Activated CD4-positive, CD25-positive, alpha-beta regulatory T cell treated with anti-CD3 and anti-CD28 coated beads, Interleukin-2, amount 50 U/mL, for 24 hours (primary cell): ENCODE measurements at regions not wholly inside any gene's neighbourhood (a gene's known extent, or its start where the extent isn't known, plus 50 kb on each side); places are given as distances from the start of the nearest gene placed in this dataset.
"Not testable (repeated sequence)": the region's sequence is repeated elsewhere in the genome, so short reads cannot be mapped to it uniquely, and the experiment has no call there.

Experiments
- ATAC-seq, 2 donors: fragments of 150-1000 bp; cut with Tn5 transposase; one replicate each; pipeline ENCODE4 v1.10.0; 2021; ENCODE audit warnings: mild to moderate bottlenecking in 1 of 2, moderate library complexity in 1 of 2

DNA sequence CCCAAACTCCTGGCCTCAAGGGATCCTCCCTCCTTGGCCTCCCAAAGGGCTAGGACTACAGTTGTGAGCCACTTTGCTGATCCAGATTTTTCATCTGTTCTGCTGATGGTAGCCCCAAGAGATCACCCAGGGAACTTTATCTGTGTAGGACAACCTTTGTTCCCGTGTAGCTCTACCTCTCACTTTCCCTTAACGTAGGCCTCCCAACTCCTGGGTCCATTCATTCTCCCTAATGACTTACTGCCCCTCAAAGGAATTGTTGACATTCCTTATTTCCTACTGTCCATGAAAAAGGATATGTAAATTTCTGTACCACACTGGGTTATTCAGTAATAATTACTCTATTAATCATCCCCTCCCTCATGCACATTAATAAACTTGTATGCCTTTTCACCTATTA lies 51.0 kb upstream of the PHF24 start:
- no peak for ATAC-seq

DNA sequence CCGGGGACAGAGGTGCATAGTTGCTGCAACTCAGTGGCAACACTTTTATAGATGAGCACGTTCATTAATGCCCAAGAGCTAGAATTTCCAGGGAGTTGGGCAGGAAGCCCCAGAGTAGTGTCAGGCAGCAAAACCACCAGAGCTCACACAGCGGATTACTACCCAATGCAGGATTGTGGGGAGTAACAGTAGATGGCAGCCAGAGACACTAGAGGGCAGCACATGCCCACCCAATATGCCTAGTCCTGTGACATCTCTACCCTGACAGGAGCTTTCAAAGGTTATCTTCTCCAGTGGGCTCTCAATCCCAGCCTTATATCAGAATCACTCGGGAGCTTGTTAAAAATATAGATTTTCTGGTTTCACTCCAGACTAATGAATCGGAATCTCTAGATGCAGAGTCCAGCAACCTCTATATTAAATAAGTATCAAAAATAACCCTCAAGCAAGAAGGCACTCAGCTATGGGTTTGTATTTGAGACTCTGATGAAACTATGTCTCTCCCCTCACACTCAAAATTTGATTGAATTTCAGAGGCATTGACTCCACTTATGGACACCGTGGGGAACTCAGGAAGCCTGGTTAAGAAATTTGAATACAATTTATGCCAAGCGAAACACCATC lies 58.4 kb upstream of the PHF24 start:
- peak; percentile 97 to 100 for ATAC-seq

DNA sequence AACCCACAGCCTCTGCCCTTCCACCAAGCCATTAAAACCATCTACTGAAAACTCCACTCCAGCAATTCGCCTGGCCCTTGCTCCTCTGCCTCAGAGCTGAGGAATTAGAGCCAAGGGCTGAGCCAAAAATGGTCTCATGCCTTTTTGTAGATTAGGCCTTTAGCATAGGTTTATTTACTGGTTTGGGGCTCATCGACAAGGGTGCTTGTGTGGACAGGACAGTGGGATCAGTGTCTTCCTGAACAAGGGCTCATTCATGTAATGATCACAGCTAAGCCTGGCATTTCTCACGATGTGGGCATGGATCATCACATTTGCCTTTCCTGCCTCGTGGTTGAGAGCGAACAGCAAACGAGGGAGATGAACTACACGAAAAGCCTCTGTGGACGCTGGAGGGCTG lies 59.2 kb upstream of the PHF24 start:
- no peak for ATAC-seq

DNA sequence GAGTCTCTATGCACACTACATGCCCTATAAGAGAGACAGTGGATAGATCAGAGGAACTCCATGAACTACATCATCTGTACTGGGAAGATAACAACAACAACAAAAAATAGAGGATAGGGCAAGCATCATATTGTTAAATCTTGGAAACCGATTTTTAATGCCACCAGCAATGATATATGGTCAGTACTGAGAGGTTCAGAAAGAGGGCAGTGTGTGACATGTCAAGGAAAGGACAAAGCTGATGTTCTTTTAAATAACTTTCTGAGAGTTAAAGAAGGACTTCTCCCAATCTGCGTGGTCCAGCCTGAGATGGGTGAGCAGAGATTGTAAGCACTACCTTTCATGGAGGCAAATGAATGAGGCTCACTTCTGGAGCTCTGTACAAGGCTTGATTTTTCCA lies 62.0 kb upstream of the PHF24 start:
- ATAC-seq, result no peak

DNA sequence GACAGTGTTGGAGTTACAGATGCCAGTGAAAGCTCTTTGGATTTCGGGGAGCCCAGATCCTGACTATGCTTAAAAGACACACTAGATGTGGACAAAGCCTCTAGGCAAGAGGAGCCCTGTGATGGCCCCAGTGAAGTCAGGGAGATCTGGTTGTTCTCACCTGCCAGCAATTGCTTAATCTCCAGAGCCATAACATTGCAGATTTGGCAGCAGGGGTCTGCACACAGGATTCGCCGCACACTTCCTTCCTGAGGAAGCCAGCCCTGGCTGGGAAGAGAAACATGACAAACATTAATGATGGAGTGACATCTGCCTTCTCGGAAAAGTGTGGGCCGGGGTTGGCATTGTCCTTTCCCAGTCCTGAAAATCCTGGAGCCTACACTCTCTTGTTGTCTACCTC lies 65.2 kb upstream of the PHF24 start:
- no peak for ATAC-seq

DNA sequence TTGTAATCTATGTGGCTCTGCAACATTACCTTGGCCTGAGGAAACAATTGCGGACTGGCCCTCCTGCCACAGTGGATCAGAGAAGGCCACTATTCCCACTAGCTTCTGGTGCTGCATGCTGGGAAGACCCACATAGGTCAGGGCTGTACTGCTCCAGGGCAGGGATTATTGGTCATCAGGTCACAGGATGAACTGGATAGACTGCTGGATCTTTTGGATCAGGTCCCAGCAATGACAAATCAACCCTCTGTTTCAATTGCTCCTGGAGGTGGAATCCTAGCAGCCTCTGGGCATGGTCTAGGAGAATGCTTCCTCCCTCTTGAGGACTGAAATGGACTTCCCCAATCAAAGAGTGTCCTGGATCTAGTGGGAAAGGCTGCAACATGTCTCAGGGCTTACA lies 66.7 kb upstream of the PHF24 start:
- no peak for ATAC-seq

DNA sequence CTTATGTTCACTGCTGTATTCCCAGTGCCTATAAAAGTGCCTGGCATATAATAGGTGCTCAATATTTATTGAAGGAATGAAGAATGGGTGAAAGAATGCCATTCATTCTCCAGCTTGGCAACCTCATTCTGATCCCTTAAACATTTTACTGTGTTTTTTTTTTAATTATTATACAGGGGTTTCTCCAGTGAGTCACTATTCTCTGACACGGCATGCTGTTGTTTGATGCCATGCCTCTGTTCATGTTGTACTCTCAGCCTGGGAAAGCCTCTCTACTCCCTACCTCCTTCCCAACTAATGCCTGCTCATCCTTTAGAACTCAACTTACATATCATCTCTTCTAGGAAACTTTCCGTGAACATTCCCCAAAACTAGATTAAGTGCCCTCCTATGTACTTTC lies 70.2 kb upstream of the PHF24 start:
- no peak for ATAC-seq

DNA sequence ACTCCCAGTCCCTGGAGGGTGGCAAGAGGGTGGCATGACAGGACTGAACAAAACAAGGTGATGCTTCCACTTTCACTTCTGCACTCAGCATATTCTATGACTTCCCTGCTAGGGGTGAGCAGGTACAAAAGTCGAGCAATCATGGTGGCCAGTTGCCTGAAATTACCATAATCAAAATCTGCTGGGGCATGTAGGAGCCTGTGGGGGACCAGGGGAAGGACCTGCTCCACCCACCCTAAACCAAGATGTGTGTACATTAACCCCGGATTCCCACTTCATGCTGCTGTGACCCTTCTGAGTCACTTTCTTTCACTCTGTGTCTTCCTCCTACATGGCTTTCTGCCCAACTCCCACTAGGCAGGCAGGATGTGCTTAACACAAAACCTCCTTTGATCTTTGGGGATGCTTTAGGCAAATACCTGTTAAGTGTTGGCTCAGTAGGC lies 73.3 kb upstream of the PHF24 start:
- ATAC-seq, result peak; percentile 17 to 63

DNA sequence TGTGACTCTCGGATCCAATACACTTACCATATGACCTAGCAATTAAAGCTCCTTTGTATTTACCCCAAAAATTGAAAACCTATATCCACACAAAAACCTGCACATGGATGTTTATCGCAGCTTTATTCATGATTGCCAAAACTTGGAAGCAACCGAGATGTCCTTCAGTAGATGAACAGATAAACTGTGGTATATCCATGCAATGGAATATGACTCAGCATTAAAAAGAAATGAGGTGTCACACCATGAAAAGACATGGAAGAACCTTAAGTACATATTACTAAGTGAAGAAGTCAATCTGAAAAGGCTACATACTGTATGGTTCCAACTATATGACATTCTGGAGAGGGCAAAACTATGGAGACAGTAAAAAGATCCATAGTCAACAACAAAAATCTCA lies 82.0 kb upstream of the PHF24 start:
- no peak for ATAC-seq

DNA sequence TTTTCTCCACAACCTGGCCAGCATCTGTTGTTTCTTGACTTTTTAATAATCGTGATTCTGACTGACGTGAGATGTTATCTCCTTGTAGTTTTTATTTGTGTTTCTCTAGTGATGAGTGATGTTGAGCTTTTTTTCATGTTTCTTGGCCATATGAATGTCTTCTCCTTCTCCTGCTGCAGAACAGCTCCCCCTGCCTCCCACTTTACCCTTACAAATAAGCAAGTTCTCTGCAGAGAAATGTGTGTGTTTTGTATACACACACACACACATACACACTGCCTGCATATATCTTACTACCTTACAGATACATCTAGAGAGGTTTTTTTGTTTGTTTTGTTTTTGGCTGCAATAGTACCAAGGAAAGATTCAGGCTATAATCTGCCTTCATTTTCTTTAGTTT lies 88.7 kb upstream of the PHF24 start:
- no peak for ATAC-seq

DNA sequence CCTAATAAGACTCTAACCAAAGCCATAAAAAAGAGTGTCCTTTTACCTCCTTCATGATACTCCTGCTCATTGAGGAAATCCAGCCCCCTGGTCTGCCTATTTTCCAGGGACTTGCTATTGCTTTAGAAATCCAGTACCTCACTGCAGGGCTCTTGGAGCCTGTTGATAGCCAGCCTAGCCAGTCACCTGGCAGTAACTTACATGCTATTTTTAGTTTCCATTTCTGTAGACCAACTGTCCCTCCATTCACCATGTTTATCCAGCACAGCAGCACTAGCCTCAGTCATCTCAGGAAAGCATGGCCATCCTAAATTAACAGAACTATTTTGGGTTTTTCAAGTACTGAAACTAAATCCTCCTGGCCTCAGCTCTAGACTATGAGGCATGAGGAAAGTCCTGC lies 91.5 kb upstream of the PHF24 start:
- ATAC-seq, result no peak

DNA sequence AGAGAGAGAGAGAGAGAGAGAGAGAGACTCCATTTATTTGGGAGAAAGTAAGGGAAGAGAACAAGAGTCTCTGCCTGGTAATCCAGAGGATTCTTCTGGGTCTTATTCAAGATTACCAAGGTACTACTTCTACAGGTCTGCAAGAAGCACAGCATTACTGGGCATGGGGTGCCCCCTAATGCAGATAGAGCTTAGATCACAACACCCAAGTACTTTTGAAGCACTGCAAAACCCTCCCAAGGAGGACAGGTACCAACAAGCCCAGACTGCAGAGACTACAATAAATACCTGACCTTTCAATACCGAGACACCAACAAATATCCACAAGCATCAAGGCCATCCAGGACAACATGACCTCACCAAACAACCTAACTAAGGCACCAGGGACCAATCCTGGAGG lies 94.7 kb upstream of the PHF24 start:
- no peak for ATAC-seq

DNA sequence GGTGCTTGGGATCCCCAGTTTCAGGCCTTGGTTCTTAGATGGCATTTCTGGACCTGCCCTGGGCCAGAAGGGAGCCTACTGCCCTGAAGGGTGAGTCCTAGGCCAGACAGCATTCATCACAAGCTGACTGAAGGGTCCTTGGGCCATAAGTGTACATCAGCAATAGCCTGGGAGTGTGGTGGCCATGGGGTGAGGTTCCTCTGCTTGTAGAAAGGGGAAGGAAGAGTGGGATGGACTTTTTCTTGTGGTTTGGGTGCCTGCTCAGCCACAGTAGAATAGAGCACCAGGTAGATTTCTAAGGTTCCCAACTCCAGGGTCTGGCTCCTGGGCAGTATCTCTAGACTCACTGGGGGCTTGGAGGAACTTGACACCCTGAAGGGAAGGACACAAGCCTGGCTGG lies 95.2 kb upstream of the PHF24 start:
- ATAC-seq, result no peak

DNA sequence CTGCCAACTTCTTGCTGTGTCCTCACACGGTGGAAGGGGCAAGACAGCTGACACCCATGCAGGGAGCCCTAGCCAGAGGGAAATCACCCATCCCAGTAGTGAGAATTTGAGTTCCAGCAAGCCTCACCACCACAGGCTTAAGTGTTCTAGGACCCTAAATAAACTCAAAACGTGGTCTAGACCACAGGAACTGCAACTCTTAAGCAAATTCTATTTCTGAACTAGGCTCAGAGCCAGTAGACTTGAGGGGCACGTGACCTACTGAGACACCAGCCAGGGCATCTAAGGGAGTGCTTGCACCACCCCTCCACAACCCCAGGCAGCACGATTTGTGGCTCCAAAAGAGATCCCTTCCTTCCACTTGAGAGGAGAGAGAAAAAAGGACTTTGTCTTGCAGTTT lies 96.0 kb upstream of the PHF24 start:
- ATAC-seq, result no peak

DNA sequence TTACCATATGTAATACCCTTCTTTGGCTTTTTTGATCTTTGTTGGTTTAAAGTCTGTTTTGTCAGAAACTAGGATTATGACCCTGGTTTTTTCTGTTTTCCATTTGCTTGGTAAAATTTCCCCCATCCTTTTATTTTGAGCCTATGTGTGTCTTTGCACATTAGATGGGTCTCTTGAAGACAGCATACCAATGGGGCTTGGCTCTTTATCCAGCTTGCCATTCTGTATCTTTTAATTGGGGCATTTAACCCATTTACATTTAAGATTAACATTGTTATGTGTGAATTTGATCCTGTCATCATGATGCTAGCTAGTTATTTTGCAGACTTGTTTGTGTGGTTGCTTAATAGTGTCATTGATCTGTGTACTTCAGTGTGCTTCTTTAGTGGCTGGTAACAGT lies 103.1 kb upstream of the PHF24 start:
- not testable (repeated sequence) for ATAC-seq

DNA sequence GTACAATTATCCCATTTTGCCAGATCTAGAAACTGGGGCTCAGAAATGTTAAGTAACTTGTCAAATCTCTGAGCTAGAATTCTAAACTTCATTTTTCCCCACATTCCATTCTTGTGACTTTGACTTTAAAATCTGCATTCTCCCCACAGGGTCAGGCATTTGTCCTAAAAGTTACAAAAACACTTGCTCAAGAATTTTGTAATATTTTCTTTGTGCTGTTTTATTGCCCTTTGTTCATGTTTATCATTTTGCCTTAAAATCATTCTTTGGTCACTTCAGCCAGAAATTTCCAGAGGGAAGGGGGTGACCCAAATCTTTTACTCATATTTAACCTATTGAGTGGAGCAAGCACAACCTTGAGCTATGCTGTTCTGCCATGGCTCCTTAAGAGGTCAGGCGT lies 120.1 kb upstream of the CCL21 start:
- no peak for ATAC-seq

DNA sequence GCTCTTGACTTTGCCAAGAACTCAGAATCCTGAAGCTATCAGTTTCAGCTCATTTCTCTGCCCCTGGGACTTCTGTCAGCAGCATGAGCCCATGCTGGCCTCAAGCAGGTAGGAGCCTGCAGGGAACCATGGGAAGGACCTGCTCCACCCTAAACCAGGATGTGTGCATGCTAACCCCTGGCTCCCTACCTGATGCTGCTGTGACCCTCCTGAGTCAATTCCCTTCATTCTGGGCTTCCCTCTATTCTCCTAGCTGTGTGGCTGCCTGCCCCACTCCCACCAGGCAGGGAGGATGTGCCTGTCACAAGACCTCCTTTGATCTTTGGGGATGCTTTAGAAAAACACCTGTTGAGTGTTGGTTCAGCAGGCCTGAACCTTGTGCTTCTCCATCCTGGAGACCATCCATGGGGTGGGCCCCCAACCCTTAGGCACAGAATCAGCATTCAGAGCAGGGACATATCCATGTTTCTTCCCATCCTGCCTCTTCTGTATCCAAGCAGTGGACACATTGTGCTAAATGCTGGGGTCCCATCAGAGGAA lies 117.1 kb upstream of the CCL21 start:
- no peak for ATAC-seq

DNA sequence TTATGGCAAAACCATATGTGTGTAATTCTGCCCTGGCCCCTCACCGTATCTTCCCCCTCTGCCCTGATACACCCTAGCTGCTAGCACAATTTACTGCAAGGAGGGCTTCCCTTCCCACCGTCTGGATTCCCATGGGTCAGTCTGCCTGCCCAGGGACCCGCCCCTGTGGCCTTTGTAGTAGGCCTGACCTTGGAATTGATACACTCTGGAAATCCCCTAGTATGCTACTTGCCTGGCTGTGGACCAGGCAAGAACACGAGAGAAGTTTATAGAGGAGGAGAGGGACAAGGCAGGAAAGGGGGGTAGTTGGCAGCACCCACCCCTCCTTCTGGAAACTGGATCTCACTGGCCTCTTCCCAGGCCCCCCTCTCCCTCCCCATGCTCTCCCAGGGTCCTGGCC lies 115.8 kb upstream of the CCL21 start:
- ATAC-seq, result no peak

DNA sequence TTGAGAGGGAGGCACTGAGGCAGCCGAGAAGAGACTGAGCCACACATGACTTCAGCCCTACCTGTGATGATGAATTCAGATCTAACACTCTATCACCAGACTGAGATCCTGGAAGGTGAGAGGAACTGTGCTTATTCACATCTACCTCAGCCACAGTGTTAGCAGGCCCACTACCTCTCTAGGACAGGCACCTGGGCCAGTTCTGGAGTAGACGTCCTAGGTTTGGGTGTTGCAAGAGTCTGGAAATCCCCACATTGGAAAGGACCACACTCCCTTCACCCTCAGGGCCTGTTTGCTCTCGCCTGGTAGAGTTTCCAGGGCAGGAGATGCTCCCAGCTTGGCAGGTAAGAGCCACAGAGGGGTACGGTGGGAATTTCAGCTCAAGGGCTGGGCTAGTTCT lies 113.8 kb upstream of the CCL21 start:
- no peak for ATAC-seq

DNA sequence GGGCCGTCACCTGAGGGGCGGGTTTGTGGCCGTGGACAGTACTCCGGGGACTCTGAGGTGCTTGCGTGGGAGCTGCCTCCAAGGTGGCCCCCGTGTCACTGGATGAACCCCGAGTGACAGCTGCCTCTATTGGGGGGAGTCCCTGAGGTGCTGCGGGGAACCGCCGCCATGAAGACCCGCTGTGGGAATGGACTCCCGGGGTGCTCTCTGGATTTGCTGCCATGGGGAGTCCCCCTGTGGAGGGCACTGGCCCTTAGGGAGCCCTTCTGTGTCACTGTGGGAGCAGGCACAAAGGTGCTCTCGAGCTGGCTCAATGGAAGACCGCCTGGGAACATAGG lies 100.2 kb upstream of the CCL21 start:
- ATAC-seq, result no peak

DNA sequence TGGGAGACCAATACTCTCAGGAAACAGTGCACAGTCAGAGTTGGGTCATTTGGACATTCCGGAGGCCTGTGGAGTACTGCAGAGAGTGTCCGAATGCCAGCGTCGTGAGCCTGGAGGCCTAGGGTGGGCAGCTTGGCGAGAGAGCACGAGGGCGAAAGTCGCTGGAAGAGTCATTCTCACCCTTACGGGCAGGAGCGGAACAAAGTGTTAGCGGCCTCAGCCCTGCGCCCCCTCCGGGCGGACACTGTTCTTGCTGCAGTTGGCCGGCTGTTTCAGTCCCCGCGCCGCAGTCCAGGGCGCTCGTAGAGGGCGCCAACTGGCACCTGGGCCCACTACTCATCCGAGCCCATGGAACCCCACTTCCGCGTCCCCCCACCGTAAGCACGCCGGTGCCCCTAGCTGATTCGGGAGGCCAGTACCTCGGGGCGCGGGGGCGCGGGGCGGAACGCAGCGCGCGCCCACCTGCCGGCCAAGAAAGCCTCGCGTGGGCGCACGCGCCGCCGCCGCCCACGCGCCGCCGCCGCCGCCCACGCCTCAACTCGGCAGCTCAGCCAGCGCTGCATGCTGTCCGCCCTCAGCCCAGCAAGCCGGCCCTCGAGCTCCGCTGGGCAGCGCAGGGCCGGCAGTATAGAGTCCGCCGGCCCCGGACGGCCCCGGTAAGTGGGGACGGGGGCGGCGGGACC lies 99.7 kb upstream of the CCL21 start:
- ATAC-seq, result no peak

DNA sequence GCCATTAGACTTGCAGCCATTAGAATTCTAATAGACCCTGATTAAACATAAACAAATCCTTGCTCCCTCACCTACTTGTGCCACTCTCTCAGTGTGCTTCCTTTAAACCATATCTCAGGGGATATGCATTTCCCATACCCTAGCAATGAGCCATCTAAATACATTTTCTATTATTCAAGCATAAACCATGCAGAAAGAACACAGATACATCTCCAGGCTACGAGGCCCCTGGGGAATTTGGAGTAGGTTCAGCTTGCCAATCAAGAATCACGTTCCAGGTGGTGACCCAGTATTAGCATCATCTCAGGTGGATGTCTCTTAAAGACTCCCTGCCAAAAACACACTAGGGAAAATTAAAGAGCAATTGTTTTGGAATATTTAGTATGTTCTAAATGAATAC lies 93.0 kb upstream of the CCL21 start:
- ATAC-seq, result no peak

DNA sequence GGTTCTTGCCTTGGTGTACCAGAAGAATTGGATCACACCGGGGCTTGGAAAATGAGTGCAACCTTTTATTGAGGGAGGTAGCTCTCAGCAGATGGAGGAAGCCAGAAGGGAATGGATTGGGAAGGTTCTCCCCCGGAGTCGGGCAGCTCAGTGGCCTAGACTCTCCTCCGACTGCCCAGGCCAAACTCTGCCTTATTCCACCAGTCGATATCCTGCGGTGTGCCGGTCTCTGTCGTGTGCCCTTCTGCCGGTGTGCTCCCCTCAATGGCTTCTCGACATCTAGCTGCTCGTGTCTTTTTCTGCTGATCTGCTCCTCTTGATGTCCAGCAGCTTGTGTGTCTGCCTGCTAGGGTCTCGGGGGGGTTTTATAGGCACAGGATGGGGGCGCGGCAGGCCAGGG lies 87.4 kb upstream of the CCL21 start:
- no peak for ATAC-seq

DNA sequence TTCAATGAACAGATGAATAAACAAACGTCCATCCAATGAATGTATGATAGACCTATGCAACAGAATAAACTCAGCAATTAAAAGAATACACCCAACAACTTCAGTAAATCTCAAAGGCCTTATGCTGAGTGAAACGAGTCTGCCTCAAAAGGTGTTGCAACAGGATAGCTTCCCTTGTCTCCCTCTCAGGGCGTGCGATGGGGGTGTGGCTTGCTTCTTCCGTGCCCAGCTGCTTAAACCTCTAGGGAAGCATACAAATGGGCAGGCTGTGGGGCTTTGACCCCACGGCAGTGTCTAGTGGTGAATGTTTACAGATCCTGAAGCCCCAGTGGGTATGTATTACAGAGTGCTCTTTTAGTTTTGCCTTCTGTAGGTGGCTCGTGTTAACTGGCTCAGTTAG lies 87.0 kb upstream of the CCL21 start:
- no peak for ATAC-seq

DNA sequence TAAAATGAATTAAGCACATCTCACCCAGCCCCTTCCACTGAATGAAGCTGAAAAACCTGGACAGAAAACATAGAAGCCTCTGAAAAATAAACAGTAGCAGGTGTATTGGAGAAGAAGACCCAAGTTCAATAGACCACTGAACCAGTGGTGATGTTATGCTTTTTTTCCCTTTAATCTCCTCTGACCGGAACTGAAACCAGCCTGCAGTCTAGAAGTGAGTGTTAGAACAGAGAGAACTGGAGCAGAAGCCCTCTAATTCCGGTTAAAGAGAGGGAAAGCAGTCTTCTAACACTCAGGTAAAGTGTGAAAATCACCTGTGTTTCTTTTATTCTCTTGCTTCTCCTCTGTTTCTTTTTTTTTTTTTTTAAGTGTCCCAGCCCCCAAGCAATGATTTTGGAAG lies 83.5 kb upstream of the CCL21 start:
- no peak for ATAC-seq
